IMR-90 (cell line): ENCODE measurements at regions not wholly inside any gene's neighbourhood (a gene's known extent, or its start where the extent isn't known, plus 50 kb on each side); places are given as distances from the start of the nearest gene placed in this dataset.

Experiments
- ATAC-seq: fragments of 200-7000 bp; cut with Tn5 transposase; 2 replicates; pipeline ENCODE4 v1.9.1; 2020; ENCODE audit warnings: low read depth, mild to moderate bottlenecking, moderate library complexity
- BruUV-seq: library from RNA; stranded (reverse); fragments of 400-500 nt; replicated peaks from 2 replicates; lab custom pipeline; 2021; lab: Mats Ljungman, UMichigan
- CTCF ChIA-PET: fragments of 300-600 bp; formaldehyde crosslinking; extraction: SDS; loops from one replicate; lab custom pipeline; 2021; ENCODE audit warnings: antibody characterized with exemption; lab: Yijun Ruan, JAX
- POLR2A ChIA-PET: fragments of 300-600 bp; sonication (Branson Sonifier 250); formaldehyde crosslinking; loops from one replicate; lab custom pipeline; 2022; ENCODE audit warnings: antibody characterized with exemption; ENCODE audit not compliant: unreplicated experiment; lab: Charles Lee
- DNase-seq: peaks from one replicate; pipeline ENCODE4 v3.0.0; 2013
- H2AFZ ChIP-seq: replicated peaks from 2 replicates; pipeline ENCODE3; 2013; ENCODE audit warnings: low read length, mild to moderate bottlenecking; ENCODE audit not compliant: poor library complexity
- H2AK5ac ChIP-seq: 2 replicates; pipeline ENCODE4 v1.6.1; 2013; ENCODE audit warnings: low read depth, low read length, inconsistent platforms
- H2AK9ac ChIP-seq: replicated peaks from 2 replicates; pipeline ENCODE3; 2013; ENCODE audit warnings: mild to moderate bottlenecking, low read depth, low read length, moderate library complexity; ENCODE audit not compliant: poor library complexity
- H2BK120ac ChIP-seq: 2 replicates; pipeline ENCODE4 v1.6.1; 2013; ENCODE audit warnings: low read depth, low read length, inconsistent platforms
- H2BK15ac ChIP-seq: 3 replicates; pipeline ENCODE4 v1.6.1; 2013; ENCODE audit warnings: low read depth, low read length, inconsistent platforms
- H2BK20ac ChIP-seq: 2 replicates; pipeline ENCODE4 v1.6.1; 2013; ENCODE audit warnings: low read depth, mild to moderate bottlenecking, inconsistent platforms, low read length, moderate library complexity
- H2BK5ac ChIP-seq: 2 replicates; pipeline ENCODE4 v1.6.1; 2013; ENCODE audit warnings: mild to moderate bottlenecking, low read depth, low read length, inconsistent platforms; ENCODE audit not compliant: poor library complexity, severe bottlenecking
- H3K14ac ChIP-seq: replicated peaks from 2 replicates; pipeline ENCODE4 v1.6.1; 2013; ENCODE audit warnings: low read depth, low read length, inconsistent platforms
- H3K18ac ChIP-seq: 2 replicates; pipeline ENCODE4 v1.6.1; 2013; ENCODE audit warnings: low read depth, low read length, control low read depth
- H3K23ac ChIP-seq: 2 replicates; pipeline ENCODE4 v1.6.1; 2013; ENCODE audit warnings: low read depth, low read length, inconsistent platforms
- H3K27ac ChIP-seq: 2 replicates; pipeline ENCODE4 v1.5.1; 2013; ENCODE audit warnings: mild to moderate bottlenecking, control low read depth, low read length; ENCODE audit not compliant: insufficient read depth
- H3K27me3 ChIP-seq: 2 replicates; pipeline ENCODE4 v1.6.1; 2013; ENCODE audit warnings: low read length; ENCODE audit not compliant: control insufficient read depth, insufficient read depth
- H3K36me3 ChIP-seq: 2 replicates; pipeline ENCODE4 v1.6.1; 2013; ENCODE audit warnings: low read length, mixed read lengths; ENCODE audit not compliant: control insufficient read depth, insufficient read depth
- H3K4ac ChIP-seq: 2 replicates; pipeline ENCODE4 v1.6.1; 2013; ENCODE audit warnings: low read depth, low read length, inconsistent platforms
- H3K4me1 ChIP-seq: 2 replicates; pipeline ENCODE4 v1.6.1; 2013; ENCODE audit warnings: low read length, mixed read lengths; ENCODE audit not compliant: control insufficient read depth, insufficient read depth
- H3K4me2 ChIP-seq: 2 replicates; pipeline ENCODE4 v1.6.1; 2013; ENCODE audit warnings: low read depth, mild to moderate bottlenecking, control low read depth, low read length, moderate library complexity
- H3K4me3 ChIP-seq: 2 replicates; pipeline ENCODE4 v1.5.1; 2013; ENCODE audit warnings: low read depth, mild to moderate bottlenecking, control low read depth, low read length, moderate library complexity; ENCODE audit not compliant: insufficient read depth
- H3K56ac ChIP-seq: 2 replicates; pipeline ENCODE4 v1.6.1; 2013; ENCODE audit warnings: low read length, inconsistent platforms; ENCODE audit not compliant: insufficient read depth; ENCODE audit errors: extremely low read depth
- H3K79me1 ChIP-seq, 2 experiments: 2 replicates each; pipeline ENCODE4 v1.6.1; 2013; ENCODE audit warnings: low read length in 2 of 2, inconsistent platforms in 1 of 2, low read depth in 1 of 2
- H3K9ac ChIP-seq: 2 replicates; pipeline ENCODE4 v1.6.1; 2013; ENCODE audit warnings: low read depth, low read length, control low read depth
- H3K9me1 ChIP-seq: 2 replicates; pipeline ENCODE4 v1.6.1; 2013; ENCODE audit warnings: low read length, inconsistent platforms; ENCODE audit not compliant: insufficient read depth
- H3K9me3 ChIP-seq: 2 replicates; pipeline ENCODE4 v1.6.1; 2013; ENCODE audit warnings: low read length; ENCODE audit not compliant: control insufficient read depth, insufficient read depth
- H4K20me1 ChIP-seq: 2 replicates; pipeline ENCODE4 v1.6.1; 2013; ENCODE audit warnings: low read length, inconsistent platforms; ENCODE audit not compliant: insufficient read depth
- H4K5ac ChIP-seq: 2 replicates; pipeline ENCODE4 v1.6.1; 2013; ENCODE audit warnings: mild to moderate bottlenecking, low read depth, low read length, control low read depth
- H4K8ac ChIP-seq, 2 experiments: 2 replicates each; pipeline ENCODE4 v1.6.1; 2013; ENCODE audit warnings: low read depth in 2 of 2, low read length in 2 of 2, control low read depth in 1 of 2, inconsistent platforms in 1 of 2
- H4K91ac ChIP-seq: 2 replicates; pipeline ENCODE4 v1.6.1; 2013; ENCODE audit warnings: low read depth, low read length, inconsistent platforms; ENCODE audit not compliant: insufficient read depth
- BHLHE40 ChIP-seq: fragments of 150-350 bp; IDR thresholded peaks from 2 replicates; pipeline ENCODE4 v1.6.1; 2016; ENCODE audit warnings: mild to moderate bottlenecking, low read depth, low read length
- CEBPB ChIP-seq: IDR thresholded peaks from 2 replicates; pipeline ENCODE4 v1.6.1; 2012; ENCODE audit warnings: low read depth, low read length, improper control_type of control experiment
- CHD1 ChIP-seq: IDR thresholded peaks from 2 replicates; pipeline ENCODE4 v1.6.1; 2012; ENCODE audit warnings: low read depth, low read length, improper control_type of control experiment
- FOS ChIP-seq: fragments of 150-350 bp; IDR thresholded peaks from 2 replicates; pipeline ENCODE4 v1.6.1; 2016; ENCODE audit warnings: low read depth, low read length
- MAFK ChIP-seq: IDR thresholded peaks from 2 replicates; pipeline ENCODE4 v1.6.1; 2012; ENCODE audit warnings: low read depth, low read length, improper control_type of control experiment
- MAZ ChIP-seq: IDR thresholded peaks from 2 replicates; pipeline ENCODE4 v1.6.1; 2012; ENCODE audit warnings: low read depth, mild to moderate bottlenecking, low read length, improper control_type of control experiment, moderate library complexity, borderline replicate concordance
- MXI1 ChIP-seq: IDR thresholded peaks from 2 replicates; pipeline ENCODE4 v1.6.1; 2012; ENCODE audit warnings: low read depth, mild to moderate bottlenecking, low read length, moderate library complexity, borderline replicate concordance
- NFE2L2 ChIP-seq: fragments of 150-350 bp; IDR thresholded peaks from 2 replicates; pipeline ENCODE4 v1.6.1; 2016; ENCODE audit warnings: low read depth, mild to moderate bottlenecking, low read length
- POLR2A ChIP-seq: IDR thresholded peaks from 2 replicates; pipeline ENCODE4 v1.6.1; 2012; ENCODE audit warnings: mild to moderate bottlenecking, low read depth, low read length
- RAD21 ChIP-seq: IDR thresholded peaks from 2 replicates; pipeline ENCODE4 v1.6.1; 2012; ENCODE audit warnings: low read length, improper control_type of control experiment
- RCOR1 ChIP-seq: IDR thresholded peaks from 2 replicates; pipeline ENCODE4 v1.6.1; 2012; ENCODE audit warnings: mild to moderate bottlenecking, low read length, improper control_type of control experiment; ENCODE audit not compliant: insufficient replicate concordance
- RFX5 ChIP-seq: IDR thresholded peaks from 2 replicates; pipeline ENCODE4 v1.8.0; 2012; ENCODE audit warnings: low read depth, mild to moderate bottlenecking, low read length, moderate library complexity
- SMC3 ChIP-seq: fragments of 150-350 bp; IDR thresholded peaks from 2 replicates; pipeline ENCODE4 v1.6.1; 2016; ENCODE audit warnings: low read depth, mild to moderate bottlenecking, antibody characterized with exemption, low read length, moderate library complexity
- WGBS, 2 experiments: methylation state at CpG; one replicate each; pipeline versions ENCODE4 v1.1.5 to v1.1.7; 2013; ENCODE audit warnings: missing lambda C conversion rate in 2 of 2; ENCODE audit not compliant: insufficient read length in 1 of 2; ENCODE audit errors: extremely low coverage in 2 of 2; 5-methylcytosine and 5-hydroxymethylcytosine counted together
- dilution Hi-C: fragments of 300-500 bp; cut with HindIII; formaldehyde crosslinking; loops from one replicate; pipeline ENCODE4 v1.14.3; 2018; ENCODE audit warnings: low sequenced_read_pairs; ENCODE audit not compliant: unreplicated experiment
- in situ Hi-C: fragments of 300-500 bp; cut with MboI; formaldehyde crosslinking; loops from 3 replicates; pipeline ENCODE4 v1.14.3; 2019; ENCODE audit warnings: low sequenced_read_pairs, inconsistent platforms, mixed read lengths
- intact Hi-C: fragments of 100-400 bp; cut with micrococcal nuclease; formaldehyde crosslinking; loops from 2 replicates; pipeline ENCODE4 v1.10.0; 2022
- TF ChIP-seq, protein P1 (sequence below): conservative IDR thresholded peaks from 2 replicates; pipeline ENCODE4 v1.5.1; 2012; ENCODE audit warnings: mild to moderate bottlenecking, low read depth, low read length, improper control_type of control experiment
- TF ChIP-seq, protein P2 (sequence below): fragments of 150-350 bp; IDR thresholded peaks from 2 replicates; pipeline ENCODE4 v1.6.1; 2017; ENCODE audit warnings: mild to moderate bottlenecking, antibody characterized with exemption, low read length, low read depth
- TF ChIP-seq, protein P3 (sequence below): fragments of 150-350 bp; IDR thresholded peaks from 2 replicates; pipeline ENCODE4 v1.6.1; 2016; ENCODE audit warnings: low read depth, mild to moderate bottlenecking, low read length, moderate library complexity, borderline replicate concordance

DNA sequence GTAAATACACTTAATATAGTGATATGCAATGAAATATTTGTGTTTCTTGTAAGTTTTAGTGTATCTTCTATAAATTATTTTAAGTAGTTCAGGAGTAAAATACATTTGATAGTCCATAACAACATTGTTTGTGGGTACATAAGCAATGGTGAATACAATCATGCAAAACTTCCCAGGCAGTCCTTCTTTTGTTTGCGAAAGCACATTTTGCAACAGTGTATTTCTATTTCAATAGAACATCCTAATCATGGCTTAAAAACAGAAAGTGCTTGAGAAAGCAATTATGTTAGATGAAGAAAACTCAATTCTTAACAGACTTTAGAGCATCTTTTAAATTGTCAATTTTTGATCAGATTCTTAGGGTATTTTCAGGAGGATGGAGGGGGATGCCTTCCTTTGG, 155.6 kb downstream of the POSTN start:
- Histone ChIP-seq H3K4me2 (no peak overlapping the region), H3K4me3 (no peak overlapping the region)

More for the DNA sequence above, 155.6 kb downstream of the POSTN start:
- Histone ChIP-seq H3K9ac (no peak overlapping the region), H3K36me3 (no peaks in the 10 kb centered on the region), H2BK120ac (no peak overlapping the region), H3K14ac (no peak overlapping the region), H2AK5ac (no peak overlapping the region), H3K23ac (no peak overlapping the region), H2BK20ac (0 out of 2 replicates have a peak overlapping the region, but pooled peaks have one; percentile 20), H2BK15ac (peak overlapping the region; percentile 48; the same call in 1 of the 3 replicates), H2AK9ac (no peak overlapping the region), H4K91ac (no peak overlapping the region), H4K20me1 (no peaks in the 10 kb centered on the region), H3K56ac (no peak overlapping the region), H4K8ac (no peak overlapping the region; a peak in 1 of 4 replicates), H2BK5ac (peak overlapping the region; percentile 42), H3K4ac (no peak overlapping the region), H3K4me1 (peaks cover 14% of the 10 kb centered on the region), H3K18ac (peak overlapping the region; percentile 27; the same call in 1 of the 2 replicates), H3K27me3 (no peaks in the 10 kb centered on the region), H4K5ac (peak overlapping the region; percentile 49), H3K9me3 (no peaks in the 10 kb centered on the region), H3K27ac (peak overlapping the region; percentile 57; the same call in 1 of the 2 replicates), H2AFZ (no peak overlapping the region), H3K9me1 (peaks cover 12% of the 10 kb centered on the region; the same call in 1 of the 2 replicates), H3K79me1 (no peaks in the 10 kb centered on the region)
- no TSS peak for BruUV-seq
- no peak for ATAC-seq
- DNase-seq: no peak
- POLR2A ChIA-PET: no interaction called here
- WGBS, 2 experiments: no CpG with 5 or more reads among the region's 1 CpG
- dilution Hi-C loops (no loop called here), in situ Hi-C loops (no loop called here), intact Hi-C loops (no loop called here)
- TF ChIP-seq, protein P1, sequence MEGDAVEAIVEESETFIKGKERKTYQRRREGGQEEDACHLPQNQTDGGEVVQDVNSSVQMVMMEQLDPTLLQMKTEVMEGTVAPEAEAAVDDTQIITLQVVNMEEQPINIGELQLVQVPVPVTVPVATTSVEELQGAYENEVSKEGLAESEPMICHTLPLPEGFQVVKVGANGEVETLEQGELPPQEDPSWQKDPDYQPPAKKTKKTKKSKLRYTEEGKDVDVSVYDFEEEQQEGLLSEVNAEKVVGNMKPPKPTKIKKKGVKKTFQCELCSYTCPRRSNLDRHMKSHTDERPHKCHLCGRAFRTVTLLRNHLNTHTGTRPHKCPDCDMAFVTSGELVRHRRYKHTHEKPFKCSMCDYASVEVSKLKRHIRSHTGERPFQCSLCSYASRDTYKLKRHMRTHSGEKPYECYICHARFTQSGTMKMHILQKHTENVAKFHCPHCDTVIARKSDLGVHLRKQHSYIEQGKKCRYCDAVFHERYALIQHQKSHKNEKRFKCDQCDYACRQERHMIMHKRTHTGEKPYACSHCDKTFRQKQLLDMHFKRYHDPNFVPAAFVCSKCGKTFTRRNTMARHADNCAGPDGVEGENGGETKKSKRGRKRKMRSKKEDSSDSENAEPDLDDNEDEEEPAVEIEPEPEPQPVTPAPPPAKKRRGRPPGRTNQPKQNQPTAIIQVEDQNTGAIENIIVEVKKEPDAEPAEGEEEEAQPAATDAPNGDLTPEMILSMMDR: no peak
- TF ChIP-seq NFE2L2 (no peak), MAFK (no peak), CHD1 (no peak), POLR2A (no peak), RAD21 (no peak), RCOR1 (no peak), SMC3 (no peak), RFX5 (no peak), BHLHE40 (no peak), MXI1 (no peak), FOS (no peak), CEBPB (no peak), MAZ (no peak)
- TF ChIP-seq, protein P2, sequence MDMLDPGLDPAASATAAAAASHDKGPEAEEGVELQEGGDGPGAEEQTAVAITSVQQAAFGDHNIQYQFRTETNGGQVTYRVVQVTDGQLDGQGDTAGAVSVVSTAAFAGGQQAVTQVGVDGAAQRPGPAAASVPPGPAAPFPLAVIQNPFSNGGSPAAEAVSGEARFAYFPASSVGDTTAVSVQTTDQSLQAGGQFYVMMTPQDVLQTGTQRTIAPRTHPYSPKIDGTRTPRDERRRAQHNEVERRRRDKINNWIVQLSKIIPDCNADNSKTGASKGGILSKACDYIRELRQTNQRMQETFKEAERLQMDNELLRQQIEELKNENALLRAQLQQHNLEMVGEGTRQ: no peak
- TF ChIP-seq, protein P3, sequence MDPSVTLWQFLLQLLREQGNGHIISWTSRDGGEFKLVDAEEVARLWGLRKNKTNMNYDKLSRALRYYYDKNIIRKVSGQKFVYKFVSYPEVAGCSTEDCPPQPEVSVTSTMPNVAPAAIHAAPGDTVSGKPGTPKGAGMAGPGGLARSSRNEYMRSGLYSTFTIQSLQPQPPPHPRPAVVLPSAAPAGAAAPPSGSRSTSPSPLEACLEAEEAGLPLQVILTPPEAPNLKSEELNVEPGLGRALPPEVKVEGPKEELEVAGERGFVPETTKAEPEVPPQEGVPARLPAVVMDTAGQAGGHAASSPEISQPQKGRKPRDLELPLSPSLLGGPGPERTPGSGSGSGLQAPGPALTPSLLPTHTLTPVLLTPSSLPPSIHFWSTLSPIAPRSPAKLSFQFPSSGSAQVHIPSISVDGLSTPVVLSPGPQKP: no peak
- CTCF ChIA-PET: no interaction called here
